ENCODE measurements at regions not wholly inside any gene's neighbourhood (a gene's known extent, or its start where the extent isn't known, plus 50 kb on each side); places are given as distances from the start of the nearest gene placed in this dataset.
A peak's percentile ranks its signal among the peaks of the same experiment; 100 is the strongest.
"Not testable (repeated sequence)": the region's sequence is repeated elsewhere in the genome, so short reads cannot be mapped to it uniquely, and the experiment has no call there.

- Mint-ChIP-seq H3K4me1 (peaks cover 0 to 8% (median 0%) of the 10 kb centered on the region in 3 donors), H3K36me3 (no peaks in the 10 kb centered on the region), H3K27me3 (peaks cover 37% of the 10 kb centered on the region), H3K4me3 (no peak overlapping the region), H3K27ac (no peak overlapping the region), H3K9me3 (peaks cover 2 to 6% (median 4%) of the 10 kb centered on the region in 3 donors)
Measured at GRCh38 chr16:55056585-55057401, 126.1 kb downstream of the IRX5 start.

GRCh38 chr16:55057866-55058265 lies 127.2 kb downstream of the IRX5 start:
- Mint-ChIP-seq H3K36me3 (no peaks in the 10 kb centered on the region), H3K9me3 (peaks cover 2 to 6% (median 2%) of the 10 kb centered on the region in 3 donors), H3K4me1 (peaks cover 0 to 8% (median 0%) of the 10 kb centered on the region in 3 donors), H3K27ac (no peak overlapping the region), H3K4me3 (no peak overlapping the region), H3K27me3 (peaks cover 37% of the 10 kb centered on the region)

GRCh38 chr16:55058576-55058975 lies 127.9 kb downstream of the IRX5 start:
- Mint-ChIP-seq H3K36me3 (no peaks in the 10 kb centered on the region), H3K9me3 (peaks cover 2 to 6% (median 4%) of the 10 kb centered on the region in 3 donors), H3K27ac (no peak overlapping the region), H3K4me3 (no peak overlapping the region), H3K4me1 (peaks cover 0 to 8% (median 0%) of the 10 kb centered on the region in 3 donors), H3K27me3 (peaks cover 37% of the 10 kb centered on the region)

- H3K4me1 Mint-ChIP-seq: peaks cover 0 to 8% (median 0%) of the 10 kb centered on the region in 3 donors
- no peak overlapping the region for H3K27ac Mint-ChIP-seq
- H3K4me3 Mint-ChIP-seq: no peak overlapping the region
- H3K27me3 Mint-ChIP-seq: peaks cover 35% of the 10 kb centered on the region
- peaks cover 2 to 6% (median 4%) of the 10 kb centered on the region in 3 donors for H3K9me3 Mint-ChIP-seq
- H3K36me3 Mint-ChIP-seq: no peaks in the 10 kb centered on the region
Measured at GRCh38 chr16:55059146-55059545, 128.5 kb downstream of the IRX5 start.

GRCh38 chr16:55061126-55061525 lies 130.5 kb downstream of the IRX5 start:
- no peak overlapping the region for H3K4me3 Mint-ChIP-seq
- peaks cover 29% of the 10 kb centered on the region for H3K27me3 Mint-ChIP-seq
- peak overlapping the region in 1 of 3 donors; percentile 27 for H3K27ac Mint-ChIP-seq
- H3K4me1 Mint-ChIP-seq: peaks cover 0 to 8% (median 0%) of the 10 kb centered on the region in 3 donors
- H3K36me3 Mint-ChIP-seq: no peaks in the 10 kb centered on the region
- peaks cover 0 to 3% (median 1%) of the 10 kb centered on the region in 3 donors for H3K9me3 Mint-ChIP-seq

GRCh38 chr16:55062442-55062841 lies 131.8 kb downstream of the IRX5 start:
- Mint-ChIP-seq H3K4me3 (no peak overlapping the region), H3K36me3 (no peaks in the 10 kb centered on the region), H3K9me3 (peaks cover 0 to 3% (median 1%) of the 10 kb centered on the region in 3 donors), H3K27ac (no peak overlapping the region), H3K27me3 (peaks cover 18% of the 10 kb centered on the region), H3K4me1 (no peaks in the 10 kb centered on the region)

GRCh38 chr16:55072976-55073375 lies 142.3 kb downstream of the IRX5 start:
- Mint-ChIP-seq H3K4me3 (no peak overlapping the region), H3K4me1 (no peaks in the 10 kb centered on the region), H3K36me3 (no peaks in the 10 kb centered on the region), H3K27ac (no peak overlapping the region), H3K9me3 (peaks cover 0 to 10% (median 8%) of the 10 kb centered on the region in 3 donors), H3K27me3 (peaks cover 3% of the 10 kb centered on the region)

- H3K9me3 Mint-ChIP-seq: peaks cover 0 to 10% (median 8%) of the 10 kb centered on the region in 3 donors
- no peak overlapping the region for H3K27ac Mint-ChIP-seq
Measured at GRCh38 chr16:55073830-55074229, 143.2 kb downstream of the IRX5 start.

GRCh38 chr16:55075208-55075607 lies 144.5 kb downstream of the IRX5 start:
- not testable (repeated sequence) for H3K27ac Mint-ChIP-seq, H3K4me1 Mint-ChIP-seq, H3K36me3 Mint-ChIP-seq, H3K4me3 Mint-ChIP-seq, H3K27me3 Mint-ChIP-seq
- peaks cover 4 to 15% (median 10%) of the 10 kb centered on the region in 3 donors for H3K9me3 Mint-ChIP-seq

More at GRCh38 chr16:55073830-55074229, 143.2 kb downstream of the IRX5 start:
- Mint-ChIP-seq H3K36me3 (no peaks in the 10 kb centered on the region), H3K27me3 (peaks cover 3% of the 10 kb centered on the region), H3K4me3 (no peak overlapping the region), H3K4me1 (no peaks in the 10 kb centered on the region)

GRCh38 chr16:55076053-55076452 lies 145.4 kb downstream of the IRX5 start:
- Mint-ChIP-seq H3K27me3 (peaks cover 3% of the 10 kb centered on the region), H3K27ac (no peak overlapping the region), H3K4me1 (no peaks in the 10 kb centered on the region), H3K9me3 (peaks cover 4 to 15% (median 7%) of the 10 kb centered on the region in 3 donors), H3K4me3 (no peak overlapping the region), H3K36me3 (no peaks in the 10 kb centered on the region)

- H3K36me3 Mint-ChIP-seq: no peaks in the 10 kb centered on the region
- peaks cover 4 to 13% (median 7%) of the 10 kb centered on the region in 3 donors for H3K9me3 Mint-ChIP-seq
- H3K4me1 Mint-ChIP-seq: no peaks in the 10 kb centered on the region
- no peak overlapping the region for H3K4me3 Mint-ChIP-seq
- peaks cover 3% of the 10 kb centered on the region for H3K27me3 Mint-ChIP-seq
- no peak overlapping the region for H3K27ac Mint-ChIP-seq
Measured at GRCh38 chr16:55077266-55077665, 146.6 kb downstream of the IRX5 start.

GRCh38 chr16:55078153-55078552 lies 147.5 kb downstream of the IRX5 start:
- H3K4me1 Mint-ChIP-seq: no peaks in the 10 kb centered on the region
- H3K27ac Mint-ChIP-seq: no peak overlapping the region
- H3K27me3 Mint-ChIP-seq: peaks cover 3% of the 10 kb centered on the region

GRCh38 chr16:55078699-55079410 lies 148.2 kb downstream of the IRX5 start:
- Mint-ChIP-seq H3K36me3 (no peaks in the 10 kb centered on the region), H3K9me3 (peaks cover 4 to 7% (median 5%) of the 10 kb centered on the region in 3 donors), H3K4me3 (no peak overlapping the region), H3K4me1 (no peaks in the 10 kb centered on the region), H3K27me3 (peaks cover 3% of the 10 kb centered on the region), H3K27ac (no peak overlapping the region)

More at GRCh38 chr16:55078153-55078552, 147.5 kb downstream of the IRX5 start:
- Mint-ChIP-seq H3K9me3 (peaks cover 4 to 7% (median 5%) of the 10 kb centered on the region in 3 donors), H3K36me3 (no peaks in the 10 kb centered on the region), H3K4me3 (no peak overlapping the region)

- no peak overlapping the region for H3K27ac Mint-ChIP-seq
- peaks cover 0 to 7% (median 4%) of the 10 kb centered on the region in 3 donors for H3K9me3 Mint-ChIP-seq
- peaks cover 0 to 2% (median 0%) of the 10 kb centered on the region in 3 donors for H3K4me1 Mint-ChIP-seq
- peaks cover 3% of the 10 kb centered on the region for H3K27me3 Mint-ChIP-seq
- H3K4me3 Mint-ChIP-seq: peak overlapping the region in 1 of 4 donors; percentile 50
- H3K36me3 Mint-ChIP-seq: no peaks in the 10 kb centered on the region
Measured at GRCh38 chr16:55081622-55082590, 151.2 kb downstream of the IRX5 start.
